GM18858 (cell line): ENCODE measurements at regions not wholly inside any gene's neighbourhood (a gene's known extent, or its start where the extent isn't known, plus 50 kb on each side); places are given as distances from the start of the nearest gene placed in this dataset.

Experiments
- ATAC-seq: cut with Tn5 transposase; IDR thresholded peaks from one replicate; pipeline ENCODE4 v1.9.1; 2021; ENCODE audit not compliant: unreplicated experiment

DNA sequence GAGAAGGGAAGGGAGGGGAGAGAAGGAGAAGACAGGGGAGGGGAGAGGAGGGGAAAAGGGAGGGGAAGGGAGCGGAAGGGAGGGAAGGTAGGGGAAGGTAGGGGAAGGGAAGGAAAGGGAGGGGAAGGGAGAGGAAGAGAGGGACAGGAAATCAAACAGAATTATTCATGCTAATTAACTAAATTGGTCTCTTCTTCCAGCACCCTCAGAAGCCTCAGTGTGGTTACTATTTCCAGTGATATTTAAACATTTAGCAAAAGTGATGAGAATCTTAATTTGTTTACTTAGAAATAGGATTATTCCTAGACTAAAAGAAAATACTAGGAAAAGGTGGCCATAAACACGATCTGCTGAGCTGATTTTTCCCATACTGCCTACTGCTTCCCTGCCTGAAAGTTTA is 193.1 kb upstream of the CPEB2 start:
- no peak for ATAC-seq

DNA sequence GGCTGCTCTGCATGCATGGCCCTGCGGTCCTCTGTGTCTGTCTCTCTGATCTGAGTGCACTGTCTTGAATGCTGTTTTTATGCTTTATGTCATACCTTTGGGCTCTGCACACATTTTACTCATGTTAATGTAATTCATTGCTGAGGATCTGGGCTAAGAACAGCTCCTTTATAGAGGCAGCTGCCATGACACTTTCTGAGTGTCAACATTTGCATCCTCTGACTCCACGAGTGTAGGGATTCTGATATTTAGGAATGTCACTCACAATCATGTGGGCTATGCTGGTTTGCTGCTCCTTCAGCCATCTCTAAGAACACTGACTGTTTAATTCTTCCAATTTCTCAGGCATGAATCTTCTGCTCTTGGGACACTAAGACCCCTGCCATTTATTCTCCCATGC is 192.2 kb upstream of the CPEB2 start:
- ATAC-seq: no peak

GRCh38 chr4:14810568-14810967 is 191.7 kb upstream of the CPEB2 start:
- ATAC-seq: no peak

- ATAC-seq: no peak
Observed at GRCh38 chr4:14812101-14812500, 190.2 kb upstream of the CPEB2 start.

DNA sequence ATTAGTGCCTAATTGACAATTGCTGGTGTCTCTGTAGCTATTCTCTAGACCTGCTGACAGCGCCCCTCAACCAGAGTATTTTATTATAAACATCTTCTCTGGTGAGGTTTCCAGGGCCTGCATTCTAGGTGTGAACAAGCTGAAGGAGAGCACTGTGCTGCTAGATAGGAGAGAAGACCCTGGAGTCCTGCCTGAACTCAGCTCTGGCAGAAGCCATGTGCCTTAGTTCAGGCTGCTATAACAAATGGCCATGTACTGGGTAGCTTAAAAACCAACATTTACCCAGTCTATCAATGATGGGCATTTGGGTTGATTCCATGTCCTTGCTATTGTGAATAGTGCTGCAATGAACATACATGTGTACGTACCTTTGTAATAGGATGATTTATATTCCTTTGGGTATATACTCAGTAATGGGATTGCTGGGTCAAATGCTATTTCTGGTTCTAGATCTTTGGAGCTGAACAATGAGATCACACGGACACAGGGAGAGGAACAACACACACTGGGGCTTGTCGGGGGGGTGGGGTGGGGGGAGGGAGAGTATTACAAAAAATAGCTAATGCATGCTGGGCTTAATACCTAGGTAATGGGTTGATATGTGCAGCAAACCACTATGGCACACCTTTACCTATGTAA is 185.5 kb upstream of the CPEB2 start:
- no peak for ATAC-seq

GRCh38 chr4:14824189-14824588 is 178.1 kb upstream of the CPEB2 start:
- ATAC-seq: no peak

DNA sequence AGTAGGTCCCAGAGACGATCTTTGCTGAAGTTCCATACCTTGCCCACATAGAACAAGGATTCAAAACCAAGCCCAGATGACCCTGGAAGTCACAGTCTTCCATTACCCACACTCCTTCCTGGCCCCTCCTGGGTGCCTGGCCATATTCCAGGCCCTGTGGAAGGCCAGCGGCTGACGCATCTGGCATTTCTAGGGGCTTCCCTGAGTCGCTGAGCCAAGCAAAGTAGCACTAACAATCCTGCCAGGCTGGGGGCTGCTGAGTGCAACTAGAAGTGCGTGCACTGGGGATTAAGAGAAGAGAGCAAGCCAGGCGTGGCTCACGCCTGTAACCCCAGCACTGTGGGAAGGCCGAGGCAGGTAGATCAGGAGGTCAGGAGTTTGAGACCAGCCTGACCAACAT is 175.2 kb upstream of the CPEB2 start:
- ATAC-seq: no peak

DNA sequence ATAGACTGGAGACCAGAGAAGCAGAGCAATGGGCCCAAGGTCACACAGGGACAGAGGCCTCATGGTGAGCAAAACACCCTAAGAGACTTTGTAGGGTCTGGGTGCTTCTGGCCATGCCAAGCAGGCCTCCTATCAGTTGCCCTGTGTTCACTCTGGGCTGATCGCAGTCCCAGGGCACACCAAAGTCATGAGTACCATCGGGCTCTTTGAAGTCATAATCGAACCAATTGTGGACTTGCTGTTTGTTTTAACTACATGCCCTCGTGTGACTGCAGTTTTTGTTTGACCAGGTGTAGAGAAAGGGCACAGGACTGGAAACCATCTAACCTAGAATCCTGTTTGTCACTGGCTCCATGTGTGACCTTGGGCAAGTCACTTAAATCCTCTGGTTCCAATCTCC is 172.5 kb upstream of the CPEB2 start:
- no peak for ATAC-seq

GRCh38 chr4:14831416-14831815 is 170.9 kb upstream of the CPEB2 start:
- no peak for ATAC-seq

DNA sequence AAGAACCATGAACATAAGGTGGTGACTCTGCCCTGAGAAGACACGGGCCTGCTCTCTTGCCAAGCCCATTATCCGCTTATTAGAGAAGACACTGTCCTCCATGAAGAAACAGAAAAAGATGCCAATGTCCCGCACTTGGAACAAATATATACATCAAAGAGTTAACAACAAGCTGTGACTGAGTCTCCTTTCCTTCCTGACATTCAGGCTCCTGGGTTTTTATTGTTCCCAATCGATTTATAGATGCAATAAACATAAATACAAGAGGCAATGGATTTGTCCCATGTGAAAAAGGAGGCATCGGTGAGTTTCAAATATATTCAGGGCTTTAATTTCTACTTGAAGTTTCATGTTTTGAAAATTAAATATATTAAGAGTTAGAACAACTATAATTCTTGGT is 169.2 kb upstream of the CPEB2 start:
- ATAC-seq: no peak

GRCh38 chr4:14834382-14834781 is 167.9 kb upstream of the CPEB2 start:
- no peak for ATAC-seq

DNA sequence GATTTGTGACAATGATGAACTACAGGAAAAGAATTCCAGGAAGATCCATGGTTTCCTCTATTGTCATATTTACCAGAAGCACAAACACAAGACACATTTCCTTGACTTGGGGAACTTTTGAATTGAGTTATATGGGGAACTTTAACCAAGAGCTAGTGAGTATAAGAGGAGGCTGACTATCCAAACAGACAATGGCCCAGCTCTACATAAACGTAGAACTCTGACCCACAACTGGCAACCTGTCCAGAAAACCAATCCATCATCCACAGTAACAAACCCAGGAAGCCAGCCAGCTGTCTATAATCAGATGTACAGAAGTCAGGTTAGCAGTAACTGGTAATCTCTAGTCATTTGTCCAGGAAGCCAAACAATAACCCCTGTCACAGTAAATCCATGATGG is 167.0 kb upstream of the CPEB2 start:
- ATAC-seq: no peak

DNA sequence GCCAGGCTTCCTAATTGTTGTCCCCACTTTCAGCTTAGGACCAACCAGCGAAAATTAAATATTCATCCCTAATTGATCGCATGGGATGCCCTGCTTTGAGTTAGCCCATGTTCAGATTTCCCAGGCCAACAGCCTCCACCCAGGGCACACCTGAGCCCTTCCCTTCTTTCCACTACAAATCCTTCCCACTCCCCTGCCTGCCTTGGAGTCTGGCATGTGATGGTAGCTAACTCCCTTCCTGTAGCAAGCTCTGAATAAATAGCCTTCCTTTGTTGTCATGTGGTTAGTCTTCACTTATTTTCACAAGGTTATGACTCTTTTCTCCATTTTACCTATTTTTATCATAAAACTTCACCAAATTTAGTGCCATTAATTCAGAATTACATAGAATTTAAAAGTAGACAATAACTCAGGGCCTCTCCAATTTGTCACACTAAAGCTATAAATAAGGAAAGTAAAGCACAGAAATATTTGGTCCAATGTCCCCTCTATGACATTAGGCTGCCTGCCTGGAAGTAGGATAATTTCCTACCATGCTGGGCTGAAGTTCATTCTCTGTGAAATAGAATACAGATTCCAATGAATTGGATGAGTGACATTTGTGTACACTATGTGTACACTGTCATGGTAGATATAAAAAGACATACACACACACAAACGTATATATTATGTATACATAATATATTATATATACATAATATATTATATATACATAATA is 166.4 kb upstream of the CPEB2 start:
- ATAC-seq: no peak

DNA sequence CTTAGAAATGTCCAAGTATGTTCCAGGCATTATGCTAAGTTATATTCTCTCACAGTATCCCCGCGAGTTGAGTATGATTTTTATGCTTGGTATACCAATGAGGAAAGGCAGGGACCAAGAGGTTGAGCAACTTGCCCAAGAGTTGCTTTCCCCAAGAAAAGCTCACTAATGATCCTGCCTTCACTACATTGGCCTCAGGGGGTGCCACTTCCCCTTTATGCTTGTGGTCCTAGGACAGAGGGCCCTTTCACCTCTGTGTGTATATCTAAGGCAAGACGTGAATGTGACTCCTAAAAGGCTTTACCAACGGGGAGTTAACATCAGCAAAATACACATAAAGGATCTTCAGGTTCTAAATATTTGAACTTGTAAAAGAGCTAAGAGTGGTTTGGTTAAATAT is 164.4 kb upstream of the CPEB2 start:
- ATAC-seq: no peak

GRCh38 chr4:14841801-14842768 is 160.2 kb upstream of the CPEB2 start:
- no peak for ATAC-seq

- no peak for ATAC-seq
Observed at GRCh38 chr4:14842964-14843630, 159.2 kb upstream of the CPEB2 start.

DNA sequence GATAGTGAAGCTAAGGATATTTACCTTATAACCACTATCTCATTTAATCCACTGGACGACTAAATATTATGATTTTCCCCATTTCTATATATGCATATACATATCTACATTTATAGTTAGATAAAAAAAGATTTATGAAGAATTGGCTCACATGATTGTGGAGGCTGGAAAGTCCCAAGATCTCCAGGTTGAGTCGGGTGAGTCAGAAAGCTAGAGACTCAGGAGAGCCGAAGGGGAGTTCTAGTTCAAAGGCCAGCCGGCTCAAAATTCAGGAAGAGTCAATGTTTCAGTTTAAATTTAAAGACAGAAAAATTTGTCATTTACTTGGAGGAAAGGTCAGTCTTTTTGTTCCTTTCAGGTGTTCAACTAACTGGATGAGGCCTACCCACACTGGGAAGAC is 158.2 kb upstream of the CPEB2 start:
- ATAC-seq: no peak

- ATAC-seq: no peak
Observed at GRCh38 chr4:14848229-14848628, 154.1 kb upstream of the CPEB2 start.

GRCh38 chr4:14850455-14851097 is 151.7 kb upstream of the CPEB2 start:
- ATAC-seq: no peak

- no peak for ATAC-seq
Observed at GRCh38 chr4:14853176-14853943, 148.9 kb upstream of the CPEB2 start.
